ENCODE measurements at regions not wholly inside any gene's neighbourhood (a gene's known extent, or its start where the extent isn't known, plus 50 kb on each side); places are given as distances from the start of the nearest gene placed in this dataset.

GRCh38 chr5:20486826-20487225 lies 498.8 kb upstream of the CDH18 start:
- no peak for TF ChIP-seq PRDM1 (tag by site-specific recombination; IDR thresholded peaks at IDR 0.05)
- TF ChIP-seq ZEB2 (tag by site-specific recombination; IDR thresholded peaks at IDR 0.05), result no peak
- no peak for TF ChIP-seq ZXDB (tag by site-specific recombination; IDR thresholded peaks at IDR 0.05)
- no peak for TF ChIP-seq CTCF (tag by site-specific recombination; IDR thresholded peaks at IDR 0.05)
